SK-MEL-5 (cell line): ENCODE measurements at regions not wholly inside any gene's neighbourhood (a gene's known extent, or its start where the extent isn't known, plus 50 kb on each side); places are given as distances from the start of the nearest gene placed in this dataset.
A peak's percentile ranks its signal among the peaks of the same experiment; 100 is the strongest.
"Not testable (repeated sequence)": the region's sequence is repeated elsewhere in the genome, so short reads cannot be mapped to it uniquely, and the experiment has no call there.

Experiments used
- DNase-seq: peaks from one replicate; pipeline ENCODE4 v3.0.0-alpha.2; 2016; ENCODE audit warnings: low read depth, low spot score
- in situ Hi-C: cut with HindIII; loops from 2 replicates; pipeline ENCODE4 v1.10.0; 2016; ENCODE audit warnings: low sequenced_read_pairs, high pct_unique_total_duplicates, low pct_unique_long_range_greater_than_20kb

DNA sequence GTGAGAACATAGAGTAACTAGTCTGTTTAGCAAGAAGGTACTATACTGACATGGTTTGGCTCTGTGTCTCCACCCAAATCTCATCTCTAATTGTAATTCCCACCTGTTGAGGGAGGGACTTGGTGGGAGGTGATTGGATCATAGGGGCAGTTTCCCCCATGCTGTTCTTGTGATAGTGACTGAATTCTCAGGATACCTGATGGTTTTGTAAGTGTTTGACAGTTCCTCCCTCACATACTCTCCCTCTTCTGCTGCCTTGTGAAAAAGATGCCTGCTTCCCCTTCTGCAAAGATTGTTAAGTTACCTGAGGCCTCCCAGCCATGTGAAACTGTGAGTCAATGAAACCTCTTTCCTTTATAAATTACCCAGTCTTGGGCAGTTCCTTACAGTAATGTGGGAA lies 240.4 kb upstream of the ST8SIA4 start:
- in situ Hi-C loops, result no loop called here
- no peak for DNase-seq

DNA sequence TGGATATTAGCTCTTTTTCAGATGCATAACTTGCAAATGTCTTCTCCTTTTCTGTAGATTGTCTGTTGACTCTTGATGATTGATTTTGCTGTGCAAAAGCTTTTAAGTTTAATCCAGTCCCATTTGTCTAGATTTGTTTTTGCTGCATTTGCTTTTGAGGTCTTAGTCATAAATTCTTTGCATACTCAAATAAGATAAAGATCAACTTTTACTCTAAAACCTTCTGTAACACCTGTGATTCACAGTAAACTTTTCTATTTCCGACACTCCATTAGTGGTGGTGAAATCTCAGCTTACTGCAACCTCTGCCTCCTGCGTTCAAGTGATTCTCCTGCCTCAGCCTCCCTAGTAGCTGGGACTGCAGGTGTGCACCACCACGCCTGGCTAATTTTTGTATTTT lies 239.0 kb upstream of the ST8SIA4 start:
- in situ Hi-C loops, result no loop called here
- DNase-seq, result no peak

DNA sequence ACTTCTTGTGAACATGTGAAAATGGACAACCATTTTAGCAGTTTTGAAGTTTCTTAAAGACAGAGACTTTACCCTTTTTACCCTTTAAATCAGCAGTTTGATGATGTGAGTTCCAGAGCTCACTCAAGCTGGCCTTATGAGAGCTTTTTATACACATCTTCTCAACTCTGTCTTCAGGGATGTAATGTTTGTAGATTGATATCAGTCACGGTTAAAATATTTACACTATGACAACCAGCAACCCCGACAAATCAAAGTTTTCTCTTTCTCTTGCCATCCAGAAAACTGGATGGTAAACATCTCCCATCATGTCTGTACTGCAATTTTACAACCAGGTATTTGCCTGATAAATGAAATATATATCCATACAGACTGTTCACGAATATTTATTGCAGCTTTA lies 233.4 kb upstream of the ST8SIA4 start:
- DNase-seq, result no peak
- in situ Hi-C loops, result no loop called here

DNA sequence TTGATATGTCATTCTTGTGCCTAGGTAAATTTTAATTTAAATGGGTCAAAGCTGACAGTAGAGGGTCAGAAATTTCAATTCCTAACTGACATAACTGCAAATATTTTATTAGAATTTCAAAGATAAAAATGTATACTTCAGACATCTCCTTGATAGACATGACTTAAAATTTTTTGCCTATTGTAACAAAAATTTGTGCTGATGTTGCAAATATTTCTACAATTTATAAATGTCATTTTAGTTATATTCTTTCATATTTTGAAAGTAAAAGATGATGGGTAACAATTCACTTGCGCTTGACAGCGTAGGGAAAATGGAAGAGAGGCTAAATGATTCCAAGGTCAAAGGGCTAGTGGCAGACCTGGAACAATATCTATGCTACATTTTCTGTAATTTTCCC lies 220.3 kb upstream of the ST8SIA4 start:
- in situ Hi-C loops, result no loop called here
- DNase-seq, result no peak

GRCh38 chr5:101112645-101113044 lies 209.6 kb upstream of the ST8SIA4 start:
- DNase-seq, result no peak
- in situ Hi-C loops, result no loop called here

GRCh38 chr5:101103874-101104273 lies 200.8 kb upstream of the ST8SIA4 start:
- in situ Hi-C loops, result no loop called here
- DNase-seq, result no peak

DNA sequence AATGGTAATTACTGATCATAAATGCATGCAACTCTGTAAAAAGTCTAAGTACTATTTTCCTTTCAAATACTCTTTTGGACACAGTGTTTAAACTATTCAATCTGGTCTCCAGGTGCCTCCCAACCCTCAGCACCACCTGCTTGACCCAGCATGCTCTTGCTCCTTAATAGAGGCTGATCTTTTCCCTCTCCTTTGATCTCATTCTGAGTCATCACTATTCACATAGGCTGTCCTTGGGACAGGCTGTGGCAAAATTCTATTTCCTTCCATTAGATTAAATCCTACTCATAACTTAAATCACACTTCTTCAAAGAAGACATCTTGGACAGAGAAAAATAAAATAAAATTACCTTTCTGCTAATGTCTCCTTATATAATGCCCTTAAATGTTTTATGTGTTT lies 199.4 kb upstream of the ST8SIA4 start:
- in situ Hi-C loops, result no loop called here
- DNase-seq, result no peak

DNA sequence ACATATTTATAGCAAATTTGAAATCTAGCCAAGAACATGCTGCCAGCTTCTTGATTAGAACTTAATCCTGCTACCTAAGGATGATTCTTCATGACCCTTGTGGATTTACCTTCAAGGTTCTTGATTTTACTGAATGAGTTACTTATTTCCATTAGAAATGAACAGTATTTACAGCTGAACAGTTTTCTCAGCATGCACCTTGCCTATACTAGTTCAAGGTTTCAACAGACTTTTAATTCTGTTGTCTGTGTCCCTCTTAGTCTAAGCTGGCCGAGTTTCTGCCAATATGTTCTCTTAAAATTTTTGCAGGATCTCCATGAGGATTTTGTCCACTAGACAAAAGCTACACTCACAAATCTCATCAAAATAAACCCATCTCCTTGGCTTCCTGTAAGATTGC lies 188.8 kb upstream of the ST8SIA4 start:
- DNase-seq, result no peak
- in situ Hi-C loops, result no loop called here

GRCh38 chr5:101084353-101084752 lies 181.3 kb upstream of the ST8SIA4 start:
- in situ Hi-C loops, result no loop called here
- DNase-seq, result no peak

- DNase-seq, result no peak
- in situ Hi-C loops, result no loop called here
Measured at GRCh38 chr5:101080462-101081240, 177.6 kb upstream of the ST8SIA4 start.

DNA sequence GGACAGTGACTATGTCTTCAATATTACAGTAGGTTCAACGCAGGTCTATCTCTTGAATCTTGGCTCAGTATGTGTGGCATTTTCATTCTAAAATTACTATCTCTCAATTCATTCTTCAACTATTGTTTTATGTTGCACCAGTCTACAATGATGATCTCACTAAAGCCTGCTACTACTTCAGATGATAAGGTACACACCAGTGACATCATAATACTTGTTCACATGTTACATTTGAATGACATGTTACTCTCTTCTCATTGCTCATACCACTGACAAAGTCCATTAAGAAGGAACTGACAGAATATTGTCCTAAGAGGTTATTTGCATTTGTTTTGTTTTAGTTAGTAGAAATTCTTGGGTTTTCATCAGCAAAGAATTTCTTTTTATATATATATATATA lies 165.2 kb upstream of the ST8SIA4 start:
- DNase-seq, result no peak
- in situ Hi-C loops, result no loop called here

- in situ Hi-C loops, result no loop called here
- DNase-seq, result no peak
Measured at GRCh38 chr5:101067429-101067828, 164.3 kb upstream of the ST8SIA4 start.

- no peak for DNase-seq
- in situ Hi-C loops, result no loop called here
Measured at GRCh38 chr5:101062902-101063301, 159.8 kb upstream of the ST8SIA4 start.

DNA sequence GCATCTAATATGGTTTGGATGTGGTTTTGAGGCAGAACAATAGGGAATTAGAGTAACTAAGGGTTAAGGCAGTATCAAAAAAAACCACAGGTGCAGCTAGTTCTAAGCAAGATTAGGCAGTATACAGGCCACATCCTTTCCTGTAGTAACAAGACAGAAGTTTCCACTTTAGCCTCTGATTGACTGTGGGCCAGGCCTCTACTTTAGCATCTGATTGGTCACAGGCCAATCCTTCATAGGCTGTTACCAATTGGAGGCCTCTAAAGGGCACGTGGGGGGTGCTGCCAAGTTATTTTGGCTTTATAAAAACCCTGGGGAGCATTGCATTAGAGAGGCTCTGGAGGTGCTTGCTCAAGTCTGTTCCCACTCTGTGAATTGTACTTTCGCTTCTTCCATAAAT lies 144.1 kb upstream of the ST8SIA4 start:
- no peak for DNase-seq
- in situ Hi-C loops, result no loop called here

- peak; percentile 38 for DNase-seq
- in situ Hi-C loops, result no loop called here
Measured at GRCh38 chr5:101045689-101046088, 142.6 kb upstream of the ST8SIA4 start.

- DNase-seq, in situ Hi-C loops: not testable (repeated sequence)
Measured at GRCh38 chr5:101040002-101040401, 136.9 kb upstream of the ST8SIA4 start.

DNA sequence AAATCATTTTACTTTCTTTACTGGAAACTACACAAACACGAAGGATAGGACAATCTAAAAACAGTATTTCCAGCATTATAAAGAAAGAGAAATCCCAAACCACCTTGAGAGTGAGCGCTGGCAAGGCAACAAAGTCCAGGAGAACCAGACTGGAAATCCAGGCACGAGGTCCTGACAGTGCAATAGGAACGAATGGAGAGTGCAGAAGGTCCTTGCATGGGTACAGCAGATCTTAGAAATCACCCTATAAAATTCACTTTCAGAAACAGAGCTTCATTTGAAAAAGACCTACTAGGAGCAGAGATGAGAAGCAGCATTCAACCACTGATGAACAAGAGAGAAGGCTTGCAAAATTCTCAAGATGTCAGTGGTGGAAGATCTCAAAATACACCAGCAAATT lies 133.7 kb upstream of the ST8SIA4 start:
- in situ Hi-C loops, result no loop called here
- DNase-seq, result no peak

- DNase-seq, result no peak
- in situ Hi-C loops, result no loop called here
Measured at GRCh38 chr5:101035425-101035824, 132.3 kb upstream of the ST8SIA4 start.

- DNase-seq, result no peak
- in situ Hi-C loops, result no loop called here
Measured at GRCh38 chr5:101024299-101024698, 121.2 kb upstream of the ST8SIA4 start.

DNA sequence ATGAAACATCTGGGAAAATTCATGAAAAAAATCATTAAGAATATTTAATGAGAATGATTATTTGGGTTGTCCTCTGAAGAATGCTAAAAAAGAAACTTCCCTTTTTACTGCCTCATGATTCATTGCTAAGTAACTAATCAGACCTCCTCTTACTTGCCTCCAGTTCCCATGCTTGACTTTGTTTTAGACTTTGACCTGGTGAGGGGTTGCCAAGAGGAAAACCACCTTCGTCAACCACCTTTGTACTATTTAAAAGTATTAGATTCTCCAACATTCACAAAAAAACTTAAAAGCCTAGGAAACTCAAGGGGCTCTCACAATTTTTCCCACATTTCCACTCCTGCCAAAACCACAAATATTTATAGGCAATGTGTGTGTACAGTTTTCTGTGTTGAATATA lies 115.2 kb upstream of the ST8SIA4 start:
- DNase-seq, result no peak
- in situ Hi-C loops, result no loop called here
